ENCODE measurements at regions not wholly inside any gene's neighbourhood (a gene's known extent, or its start where the extent isn't known, plus 50 kb on each side); places are given as distances from the start of the nearest gene placed in this dataset.

DNA sequence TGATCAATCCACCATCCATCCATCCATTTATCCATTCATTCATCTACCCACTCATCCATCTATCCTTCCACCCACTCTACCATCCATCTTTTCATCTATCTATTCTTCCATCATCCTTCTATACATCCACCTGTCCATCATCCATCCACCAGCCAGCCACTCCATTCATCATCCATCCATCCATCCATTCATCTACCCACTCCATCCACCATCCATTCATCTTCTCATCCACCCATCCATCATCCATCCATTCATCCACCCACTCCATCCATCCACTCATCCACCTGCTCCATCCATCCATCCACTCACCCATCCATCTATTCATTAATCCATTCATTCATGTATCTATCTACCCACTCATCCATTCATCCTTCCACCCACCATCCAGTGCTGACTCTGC is 127.9 kb upstream of the TMPRSS2 start:
- Histone ChIP-seq H3K4me3 (ENCODE audit: low read length in 2 of 2) (no peak overlapping the region), H3K14ac (ENCODE audit: low read length) (no peak overlapping the region)

DNA sequence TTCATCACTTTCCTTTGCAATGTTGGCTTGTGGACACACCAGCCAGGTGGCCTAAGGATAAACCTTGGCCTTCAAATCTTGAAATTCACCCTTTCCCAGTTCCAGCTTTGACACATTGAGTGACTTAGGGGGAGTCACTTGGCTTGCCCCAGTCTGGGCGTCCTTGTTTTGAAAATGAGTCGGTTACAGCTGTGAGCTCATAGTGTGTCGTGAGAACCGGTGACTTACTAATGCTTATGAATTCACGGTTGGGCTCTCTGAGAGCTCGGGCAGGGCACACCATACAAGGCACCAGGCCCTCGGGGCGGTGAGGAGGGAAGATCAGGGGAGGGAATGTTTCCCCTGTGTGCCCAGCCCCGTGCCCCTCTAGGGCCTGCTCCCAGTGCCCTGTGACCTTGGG is 126.9 kb upstream of the TMPRSS2 start:
- Histone ChIP-seq H3K23ac (ENCODE audit: low read depth, low read length, poor library complexity) (no peak overlapping the region), H3K9me3 (replicated peaks in 1 of 2; ENCODE audit: control insufficient read depth in 2 of 2, insufficient read depth in 1 of 2, low read depth in 1 of 2, low read length in 2 of 2) (no peaks in the 10 kb centered on the region), H3K36me3 (replicated peaks in 1 of 2; ENCODE audit: control insufficient read depth in 2 of 2, insufficient read depth in 2 of 2, low read length in 2 of 2) (no peaks in the 10 kb centered on the region), H3K18ac (ENCODE audit: low read length) (no peak overlapping the region), H2AK5ac (ENCODE audit: low read depth, low read length) (no peak overlapping the region), H3K14ac (ENCODE audit: low read length) (peak overlapping the region; percentile 47), H3K27me3 (ENCODE audit: control insufficient read depth in 3 of 3, insufficient read depth in 3 of 3, low read depth in 1 of 3, low read length in 3 of 3) (no peaks in the 10 kb centered on the region), H3K27ac (replicated peaks; ENCODE audit: low read length) (no peak overlapping the region), H2BK5ac (ENCODE audit: low read length) (no peak overlapping the region), H2AFZ (ENCODE audit: low read length) (no peak overlapping the region), H3K4me3 (ENCODE audit: low read length in 2 of 2) (no peak overlapping the region), H3K4me2 (ENCODE audit: insufficient read depth, low read length, poor library complexity, severe bottlenecking) (no peak overlapping the region), H2BK15ac (ENCODE audit: low read length) (no peak overlapping the region), H3K4ac (ENCODE audit: low read length) (peak overlapping the region; percentile 39), H3K79me1 (ENCODE audit: low read depth, low read length) (no peaks in the 10 kb centered on the region), H2BK12ac (ENCODE audit: low read length) (no peak overlapping the region), H3K9ac (ENCODE audit: low read depth, low read length, poor library complexity) (peak overlapping the region; percentile 27), H2BK120ac (ENCODE audit: low read depth, low read length) (peak overlapping the region; percentile 47), H3K4me1 (ENCODE audit: control insufficient read depth in 2 of 2, insufficient read depth in 1 of 2, low read depth in 1 of 2, low read length in 2 of 2) (peaks cover 0 to 3% of the 10 kb centered on the region in 2 donors), H4K8ac (ENCODE audit: low read depth, low read length) (no peak overlapping the region), H4K91ac (ENCODE audit: low read depth, low read length, poor library complexity) (no peak overlapping the region)
- WGBS, 2 donors (ENCODE audit: extremely low coverage in 2 of 2, insufficient read length in 2 of 2, insufficient replicate concordance in 1 of 2): no CpG with 5 or more reads among the region's 9 CpGs
- no peak for DNase-seq (ENCODE audit: low spot score)

More for the DNA sequence above, 127.9 kb upstream of the TMPRSS2 start:
- H4K8ac ChIP-seq (ENCODE audit: low read depth, low read length): no peak overlapping the region
- no peak overlapping the region for H3K18ac ChIP-seq (ENCODE audit: low read length)
- no peaks in the 10 kb centered on the region for H3K36me3 ChIP-seq (replicated peaks in 1 of 2; ENCODE audit: control insufficient read depth in 2 of 2, insufficient read depth in 2 of 2, low read length in 2 of 2)
- H3K9me3 ChIP-seq (replicated peaks in 1 of 2; ENCODE audit: control insufficient read depth in 2 of 2, insufficient read depth in 1 of 2, low read depth in 1 of 2, low read length in 2 of 2): no peaks in the 10 kb centered on the region
- H2BK15ac ChIP-seq (ENCODE audit: low read length): no peak overlapping the region
- no peak overlapping the region for H2BK5ac ChIP-seq (ENCODE audit: low read length)
- no peak overlapping the region for H3K23ac ChIP-seq (ENCODE audit: low read depth, low read length, poor library complexity)
- DNase-seq (ENCODE audit: low spot score): no peak
- no peak overlapping the region for H2BK12ac ChIP-seq (ENCODE audit: low read length)
- H3K4me2 ChIP-seq (ENCODE audit: insufficient read depth, low read length, poor library complexity, severe bottlenecking): no peak overlapping the region
- H2AFZ ChIP-seq (ENCODE audit: low read length): no peak overlapping the region
- no peak overlapping the region for H3K27ac ChIP-seq (replicated peaks; ENCODE audit: low read length)
- H3K79me1 ChIP-seq (ENCODE audit: low read depth, low read length): no peaks in the 10 kb centered on the region
- no peak overlapping the region for H2AK5ac ChIP-seq (ENCODE audit: low read depth, low read length)
- H3K4ac ChIP-seq (ENCODE audit: low read length): no peak overlapping the region
- no peak overlapping the region for H2BK120ac ChIP-seq (ENCODE audit: low read depth, low read length)
- H3K9ac ChIP-seq (ENCODE audit: low read depth, low read length, poor library complexity): no peak overlapping the region
- no peak overlapping the region for H4K91ac ChIP-seq (ENCODE audit: low read depth, low read length, poor library complexity)
- peaks cover 0 to 3% of the 10 kb centered on the region in 2 donors for H3K4me1 ChIP-seq (ENCODE audit: control insufficient read depth in 2 of 2, insufficient read depth in 1 of 2, low read depth in 1 of 2, low read length in 2 of 2)
- no peaks in the 10 kb centered on the region for H3K27me3 ChIP-seq (ENCODE audit: control insufficient read depth in 3 of 3, insufficient read depth in 3 of 3, low read depth in 1 of 3, low read length in 3 of 3)

DNA sequence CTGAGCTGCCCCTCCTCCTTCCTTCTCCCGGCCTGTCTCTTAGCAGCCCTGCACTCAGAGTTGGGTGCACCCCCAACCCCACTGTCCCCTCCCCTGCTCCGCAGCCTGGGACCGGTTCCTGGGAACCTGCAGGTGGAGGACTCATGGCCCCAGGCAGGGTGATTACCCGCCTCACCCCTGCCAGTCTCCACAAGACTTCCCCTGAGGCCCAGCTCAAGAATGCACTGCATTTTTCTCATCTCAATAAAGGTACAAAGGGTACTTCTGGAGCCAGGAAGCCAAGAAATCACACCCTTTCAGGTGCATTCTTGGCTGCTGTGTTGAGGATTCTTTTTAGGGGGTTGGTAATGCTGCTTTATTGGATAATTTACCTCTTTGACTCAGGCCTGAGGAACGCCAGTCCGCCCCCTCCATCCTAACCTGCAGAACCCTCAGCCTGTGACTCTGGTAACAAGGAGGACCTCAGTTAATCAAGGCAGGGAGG is 126.3 kb upstream of the TMPRSS2 start:
- Histone ChIP-seq H3K27ac (replicated peaks; ENCODE audit: low read length) (no peak overlapping the region), H2BK5ac (ENCODE audit: low read length) (no peak overlapping the region), H2AK5ac (ENCODE audit: low read depth, low read length) (no peak overlapping the region), H2BK15ac (ENCODE audit: low read length) (no peak overlapping the region), H3K79me1 (ENCODE audit: low read depth, low read length) (no peaks in the 10 kb centered on the region), H3K4ac (ENCODE audit: low read length) (peak overlapping the region; percentile 39), H4K8ac (ENCODE audit: low read depth, low read length) (no peak overlapping the region), H3K9me3 (replicated peaks in 1 of 2; ENCODE audit: control insufficient read depth in 2 of 2, insufficient read depth in 1 of 2, low read depth in 1 of 2, low read length in 2 of 2) (no peaks in the 10 kb centered on the region), H3K18ac (ENCODE audit: low read length) (peak overlapping the region; percentile 81), H3K36me3 (replicated peaks in 1 of 2; ENCODE audit: control insufficient read depth in 2 of 2, insufficient read depth in 2 of 2, low read length in 2 of 2) (no peaks in the 10 kb centered on the region), H3K14ac (ENCODE audit: low read length) (no peak overlapping the region), H3K4me3 (ENCODE audit: low read length in 2 of 2) (no peak overlapping the region), H3K9ac (ENCODE audit: low read depth, low read length, poor library complexity) (peak overlapping the region; percentile 27), H3K27me3 (ENCODE audit: control insufficient read depth in 3 of 3, insufficient read depth in 3 of 3, low read depth in 1 of 3, low read length in 3 of 3) (no peaks in the 10 kb centered on the region), H2BK12ac (ENCODE audit: low read length) (no peak overlapping the region), H2AFZ (ENCODE audit: low read length) (no peak overlapping the region), H3K4me1 (ENCODE audit: control insufficient read depth in 2 of 2, insufficient read depth in 1 of 2, low read depth in 1 of 2, low read length in 2 of 2) (peaks cover 0 to 3% of the 10 kb centered on the region in 2 donors), H3K4me2 (ENCODE audit: insufficient read depth, low read length, poor library complexity, severe bottlenecking) (no peak overlapping the region), H2BK120ac (ENCODE audit: low read depth, low read length) (no peak overlapping the region), H3K23ac (ENCODE audit: low read depth, low read length, poor library complexity) (peak overlapping the region; percentile 6), H4K91ac (ENCODE audit: low read depth, low read length, poor library complexity) (no peak overlapping the region)
- no peak for DNase-seq (ENCODE audit: low spot score)
- no CpG with 5 or more reads among the region's 6 CpGs for WGBS, 2 donors (ENCODE audit: extremely low coverage in 2 of 2, insufficient read length in 2 of 2, insufficient replicate concordance in 1 of 2)

DNA sequence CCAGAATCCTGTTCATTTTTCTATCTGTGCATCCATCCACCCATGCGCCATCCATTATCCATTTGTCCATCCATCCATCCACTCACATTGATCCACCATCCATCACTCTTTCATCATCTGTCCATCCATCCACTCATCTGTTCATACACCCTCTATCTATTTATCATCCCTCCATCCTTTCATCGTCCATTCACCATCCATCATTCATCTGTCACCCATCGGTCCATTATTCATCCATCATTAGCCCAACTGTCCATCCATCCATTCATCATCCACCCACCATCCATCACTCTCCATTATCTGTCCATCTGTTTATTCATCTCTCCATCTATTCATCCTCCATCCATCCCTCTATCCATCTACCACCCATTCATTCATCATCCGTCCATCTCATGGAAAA is 125.7 kb upstream of the TMPRSS2 start:
- H2BK15ac ChIP-seq (ENCODE audit: low read length): no peak overlapping the region
- no peaks in the 10 kb centered on the region for H3K9me3 ChIP-seq (replicated peaks in 1 of 2; ENCODE audit: control insufficient read depth in 2 of 2, insufficient read depth in 1 of 2, low read depth in 1 of 2, low read length in 2 of 2)
- H3K27ac ChIP-seq (replicated peaks; ENCODE audit: low read length): no peak overlapping the region
- no peaks in the 10 kb centered on the region for H3K27me3 ChIP-seq (ENCODE audit: control insufficient read depth in 3 of 3, insufficient read depth in 3 of 3, low read depth in 1 of 3, low read length in 3 of 3)
- H3K4ac ChIP-seq (ENCODE audit: low read length): no peak overlapping the region
- no peaks in the 10 kb centered on the region for H3K36me3 ChIP-seq (replicated peaks in 1 of 2; ENCODE audit: control insufficient read depth in 2 of 2, insufficient read depth in 2 of 2, low read length in 2 of 2)
- no peak overlapping the region for H2BK5ac ChIP-seq (ENCODE audit: low read length)
- H2AK5ac ChIP-seq (ENCODE audit: low read depth, low read length): no peak overlapping the region
- H3K4me1 ChIP-seq (ENCODE audit: control insufficient read depth in 2 of 2, insufficient read depth in 1 of 2, low read depth in 1 of 2, low read length in 2 of 2): peaks cover 0 to 3% of the 10 kb centered on the region in 2 donors
- H3K9ac ChIP-seq (ENCODE audit: low read depth, low read length, poor library complexity): no peak overlapping the region
- H4K8ac ChIP-seq (ENCODE audit: low read depth, low read length): no peak overlapping the region
- H2AFZ ChIP-seq (ENCODE audit: low read length): no peak overlapping the region
- no peak overlapping the region for H4K91ac ChIP-seq (ENCODE audit: low read depth, low read length, poor library complexity)
- no peaks in the 10 kb centered on the region for H3K79me1 ChIP-seq (ENCODE audit: low read depth, low read length)
- no peak overlapping the region for H3K23ac ChIP-seq (ENCODE audit: low read depth, low read length, poor library complexity)
- no peak overlapping the region for H3K4me3 ChIP-seq (ENCODE audit: low read length in 2 of 2)
- H3K14ac ChIP-seq (ENCODE audit: low read length): no peak overlapping the region
- no peak overlapping the region for H3K4me2 ChIP-seq (ENCODE audit: insufficient read depth, low read length, poor library complexity, severe bottlenecking)
- no peak for DNase-seq (ENCODE audit: low spot score)
- no peak overlapping the region for H2BK12ac ChIP-seq (ENCODE audit: low read length)
- no peak overlapping the region for H2BK120ac ChIP-seq (ENCODE audit: low read depth, low read length)
- H3K18ac ChIP-seq (ENCODE audit: low read length): no peak overlapping the region
- WGBS, 2 donors (ENCODE audit: extremely low coverage in 2 of 2, insufficient read length in 2 of 2, insufficient replicate concordance in 1 of 2): 100% methylated on average over 2 to 3 of the region's 4 CpGs

Data from neuronal stem cell (in vitro differentiated cells).